MG63 (cell line): ENCODE measurements at regions not wholly inside any gene's neighbourhood (a gene's known extent, or its start where the extent isn't known, plus 50 kb on each side); places are given as distances from the start of the nearest gene placed in this dataset.
A peak's percentile ranks its signal among the peaks of the same experiment; 100 is the strongest.

Experiments used
- DNase-seq: peaks from one replicate; pipeline ENCODE4 v3.0.0-alpha.2; 2020
- H3K27me3 ChIP-seq: fragments of 250-450 bp; sonication (Bioruptor Pico); 2 replicates; pipeline ENCODE4 v1.5.1; 2020; ENCODE audit warnings: mild to moderate bottlenecking, moderate library complexity
- H3K36me3 ChIP-seq: fragments of 250-450 bp; sonication (Bioruptor Pico); 2 replicates; pipeline ENCODE4 v1.5.1; 2020; ENCODE audit warnings: mild to moderate bottlenecking, moderate library complexity
- H3K4me3 ChIP-seq: fragments of 250-450 bp; sonication (Bioruptor Pico); 2 replicates; pipeline ENCODE4 v1.5.1; 2020; ENCODE audit warnings: mild to moderate bottlenecking, moderate library complexity
- H3K9me3 ChIP-seq: fragments of 250-450 bp; sonication (Bioruptor Pico); 2 replicates; pipeline ENCODE4 v1.5.1; 2020; ENCODE audit warnings: mild to moderate bottlenecking, moderate library complexity

DNA sequence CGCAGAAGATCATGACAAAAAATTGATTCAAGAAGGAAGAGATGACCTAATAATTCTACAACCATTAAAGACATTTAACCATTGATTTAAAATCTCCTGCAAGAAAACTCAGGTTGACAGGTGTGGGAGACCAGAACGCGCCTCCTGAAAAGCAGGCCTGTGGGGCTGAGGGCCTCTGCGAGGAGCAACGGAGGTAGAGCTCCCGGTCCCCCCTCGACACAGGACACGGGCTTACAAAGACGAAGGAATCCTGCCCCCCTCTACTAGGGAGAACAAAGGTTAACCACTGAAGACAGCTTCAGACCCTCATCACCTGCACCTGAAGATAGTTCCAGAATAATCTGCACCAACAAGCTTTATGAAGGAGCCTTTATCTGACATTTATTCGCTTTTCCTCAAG lies 55.9 kb upstream of the INPP5A start:
- Histone ChIP-seq H3K27me3 (no peaks in the 10 kb centered on the region), H3K9me3 (no peaks in the 10 kb centered on the region), H3K4me3 (no peak overlapping the region), H3K36me3 (no peaks in the 10 kb centered on the region)
- DNase-seq = no peak

GRCh38 chr10:132482090-132482800 lies 55.3 kb upstream of the INPP5A start:
- peak; percentile 71 for DNase-seq
- H3K4me3 ChIP-seq = no peak overlapping the region
- H3K9me3 ChIP-seq = no peaks in the 10 kb centered on the region
- H3K36me3 ChIP-seq = no peaks in the 10 kb centered on the region
- no peaks in the 10 kb centered on the region for H3K27me3 ChIP-seq

GRCh38 chr10:132483394-132483793 lies 54.2 kb upstream of the INPP5A start:
- Histone ChIP-seq H3K36me3 (no peaks in the 10 kb centered on the region), H3K27me3 (no peaks in the 10 kb centered on the region), H3K4me3 (no peak overlapping the region), H3K9me3 (no peaks in the 10 kb centered on the region)
- no peak for DNase-seq

- no peak for DNase-seq
- H3K36me3 ChIP-seq = no peaks in the 10 kb centered on the region
- H3K9me3 ChIP-seq = no peaks in the 10 kb centered on the region
- H3K4me3 ChIP-seq = no peak overlapping the region
- H3K27me3 ChIP-seq = no peaks in the 10 kb centered on the region
Observed at GRCh38 chr10:132484922-132485321, 52.7 kb upstream of the INPP5A start.

- Histone ChIP-seq H3K9me3 (no peaks in the 10 kb centered on the region), H3K36me3 (no peaks in the 10 kb centered on the region), H3K4me3 (no peak overlapping the region), H3K27me3 (no peaks in the 10 kb centered on the region)
- no peak for DNase-seq
Observed at GRCh38 chr10:132485391-132485790, 52.2 kb upstream of the INPP5A start.

- Histone ChIP-seq H3K36me3 (no peaks in the 10 kb centered on the region), H3K27me3 (no peaks in the 10 kb centered on the region), H3K4me3 (no peak overlapping the region), H3K9me3 (no peaks in the 10 kb centered on the region)
- DNase-seq = no peak
Observed at GRCh38 chr10:132486539-132487121, 51.0 kb upstream of the INPP5A start.

GRCh38 chr10:132487241-132488135 lies 50.1 kb upstream of the INPP5A start:
- no peaks in the 10 kb centered on the region for H3K36me3 ChIP-seq

More at GRCh38 chr10:132487241-132488135, 50.1 kb upstream of the INPP5A start:
- H3K9me3 ChIP-seq = no peaks in the 10 kb centered on the region
- peak; percentile 77 for DNase-seq
- H3K27me3 ChIP-seq = no peaks in the 10 kb centered on the region
- no peak overlapping the region for H3K4me3 ChIP-seq
